ENCODE measurements at regions not wholly inside any gene's neighbourhood (a gene's known extent, or its start where the extent isn't known, plus 50 kb on each side); places are given as distances from the start of the nearest gene placed in this dataset.

GRCh38 chr11:131297441-131297840 is 73.0 kb upstream of the NTM start (continued):
- no peak for TF ChIP-seq REST (IDR thresholded peaks at IDR 0.05; ENCODE audit: borderline replicate concordance)
- no peak for TF ChIP-seq REST (CRISPR knock-in tag; IDR thresholded peaks at IDR 0.05; ENCODE audit: low read depth)
- no peak for TF ChIP-seq GTF2E2 (tag; IDR thresholded peaks at IDR 0.05)
- TF ChIP-seq CUX1 (CRISPR knock-in tag; IDR thresholded peaks at IDR 0.05) = no peak
- no peak for TF ChIP-seq RBBP5 (IDR thresholded peaks at IDR 0.05; ENCODE audit: borderline replicate concordance, insufficient read depth, low read length, poor library complexity, severe bottlenecking)
- TF ChIP-seq ZNF165 (CRISPR knock-in tag; IDR thresholded peaks at IDR 0.05; ENCODE audit: borderline replicate concordance) = no peak
- no peak for TF ChIP-seq KAT2B (IDR thresholded peaks at IDR 0.05; ENCODE audit: low read depth, low read length)

All from K562 (cell line).